ENCODE measurements at regions not wholly inside any gene's neighbourhood (a gene's known extent, or its start where the extent isn't known, plus 50 kb on each side); places are given as distances from the start of the nearest gene placed in this dataset.

DNA sequence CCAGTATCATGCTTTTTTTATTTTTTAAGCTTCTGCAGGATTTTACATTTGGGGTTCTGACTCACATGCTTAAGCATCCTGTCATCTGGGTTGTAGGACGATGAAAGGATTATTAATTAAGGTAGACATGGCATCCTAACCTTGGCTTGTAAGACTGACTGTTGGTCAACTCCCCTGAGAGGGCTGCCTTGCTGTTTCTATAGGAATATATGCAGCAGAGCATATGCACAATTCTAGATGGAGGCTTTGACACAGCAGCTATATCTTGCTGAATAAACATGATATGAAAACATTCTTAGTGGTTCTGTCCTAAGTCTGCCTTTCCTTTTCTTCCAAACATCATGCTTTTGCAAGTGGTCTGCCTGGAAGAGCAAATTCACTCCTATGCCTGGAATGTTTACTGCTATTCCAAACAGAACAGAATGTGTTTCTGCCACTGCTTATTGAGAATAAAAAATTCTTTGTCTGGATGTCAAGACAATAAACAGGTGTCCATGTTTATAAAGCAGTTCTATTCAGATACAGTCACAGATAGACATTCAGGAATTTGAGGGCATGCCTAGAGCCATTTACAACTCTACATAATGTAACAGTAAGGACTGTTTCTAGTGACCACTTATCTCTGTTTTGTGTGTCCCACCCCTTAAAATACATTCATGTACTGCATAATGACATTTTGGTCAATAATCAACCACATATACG lies 166.2 kb upstream of the PPP2R2B start:
- TF ChIP-seq CTCF (IDR thresholded peaks at IDR 0.05) (no peak), IRF2 (CRISPR knock-in tag; IDR thresholded peaks at IDR 0.05; ENCODE audit: borderline replicate concordance, low read depth) (no peak), ELF4 (CRISPR knock-in tag; IDR thresholded peaks at IDR 0.05; ENCODE audit: low read depth) (no peak), MLX (CRISPR knock-in tag; IDR thresholded peaks at IDR 0.05) (no peak), ZBTB43 (CRISPR knock-in tag; IDR thresholded peaks at IDR 0.05) (no peak), CREB1 (CRISPR knock-in tag; IDR thresholded peaks at IDR 0.05) (no peak), FOXP4 (CRISPR knock-in tag; IDR thresholded peaks at IDR 0.05) (no peak), ZNF232 (CRISPR knock-in tag; IDR thresholded peaks at IDR 0.05) (no peak), ZNF423 (CRISPR knock-in tag; IDR thresholded peaks at IDR 0.05) (no peak), SMAD3 (CRISPR knock-in tag; IDR thresholded peaks at IDR 0.05; ENCODE audit: borderline replicate concordance) (no peak), JAZF1 (CRISPR knock-in tag; IDR thresholded peaks at IDR 0.05) (no peak), ZBTB21 (CRISPR knock-in tag; IDR thresholded peaks at IDR 0.05; ENCODE audit: borderline replicate concordance) (no peak)
- TF ChIP-seq, protein P1, sequence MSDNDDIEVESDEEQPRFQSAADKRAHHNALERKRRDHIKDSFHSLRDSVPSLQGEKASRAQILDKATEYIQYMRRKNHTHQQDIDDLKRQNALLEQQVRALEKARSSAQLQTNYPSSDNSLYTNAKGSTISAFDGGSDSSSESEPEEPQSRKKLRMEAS (CRISPR knock-in tag; IDR thresholded peaks at IDR 0.05), result no peak

Measured in WTC11 (cell line).